A673 (cell line): ENCODE measurements at regions not wholly inside any gene's neighbourhood (a gene's known extent, or its start where the extent isn't known, plus 50 kb on each side); places are given as distances from the start of the nearest gene placed in this dataset.
"Not testable (repeated sequence)": the region's sequence is repeated elsewhere in the genome, so short reads cannot be mapped to it uniquely, and the experiment has no call there.

ENCODE experiments used
- BruUV-seq: library from RNA; stranded (reverse); fragments of 400-500 nt; replicated peaks from 2 replicates; lab custom pipeline; 2021; lab: Mats Ljungman, UMichigan
- CTCF ChIA-PET: fragments of 300-600 bp; sonication (Branson Sonifier 250); formaldehyde crosslinking; loops from one replicate; lab custom pipeline; 2022; ENCODE audit warnings: antibody characterized with exemption; lab: Charles Lee
- POLR2A ChIA-PET: fragments of 300-600 bp; sonication (Branson Sonifier 250); formaldehyde crosslinking; loops from one replicate; lab custom pipeline; 2022; ENCODE audit warnings: antibody characterized with exemption; ENCODE audit not compliant: low non-redundant PET; lab: Charles Lee
- DNase-seq: peaks from one replicate; pipeline ENCODE4 v3.0.0-alpha.2; 2015; ENCODE audit warnings: low spot score
- H3K27ac ChIP-seq: fragments of 200-600 bp; sonication (generic); 2 replicates; pipeline ENCODE4 v1.5.1; 2016; ENCODE audit warnings: mixed run types, low read depth, mild to moderate bottlenecking, mixed read lengths, antibody characterized with exemption, low read length; ENCODE audit not compliant: poor library complexity, severe bottlenecking
- H3K27me3 ChIP-seq: fragments of 200-600 bp; sonication (generic); replicated peaks from 2 replicates; pipeline ENCODE4 v1.6.1; 2017; ENCODE audit warnings: mixed run types, low read depth, mild to moderate bottlenecking, mixed read lengths, antibody characterized with exemption, low read length; ENCODE audit not compliant: insufficient read depth, poor library complexity
- H3K36me3 ChIP-seq: fragments of 200-600 bp; sonication (generic); 2 replicates; pipeline ENCODE4 v1.6.1; 2016; ENCODE audit warnings: mixed run types, mild to moderate bottlenecking, mixed read lengths, antibody characterized with exemption, low read length; ENCODE audit not compliant: insufficient read depth, poor library complexity, severe bottlenecking
- H3K4me1 ChIP-seq: fragments of 200-600 bp; sonication (generic); 2 replicates; pipeline ENCODE4 v1.6.1; 2017; ENCODE audit warnings: mixed run types, mild to moderate bottlenecking, mixed read lengths, antibody characterized with exemption, low read length; ENCODE audit not compliant: insufficient read depth, poor library complexity, severe bottlenecking
- H3K4me3 ChIP-seq: fragments of 200-600 bp; sonication (generic); 2 replicates; pipeline ENCODE4 v1.5.1; 2016; ENCODE audit warnings: low read depth, mixed run types, mild to moderate bottlenecking, mixed read lengths, low read length; ENCODE audit not compliant: poor library complexity, severe bottlenecking
- H3K9me3 ChIP-seq: fragments of 200-600 bp; sonication (generic); 2 replicates; pipeline ENCODE4 v1.6.1; 2016; ENCODE audit warnings: mixed run types, low read depth, mild to moderate bottlenecking, mixed read lengths, antibody characterized with exemption, low read length; ENCODE audit not compliant: poor library complexity, severe bottlenecking
- CTCF ChIP-seq: fragments of 300-800, 200-600 bp; sonication (generic); conservative IDR thresholded peaks from 2 replicates; pipeline ENCODE4 v1.5.1; 2017; ENCODE audit warnings: low read depth, mild to moderate bottlenecking, antibody characterized with exemption, low read length, moderate library complexity, mixed read lengths
- EZH2 ChIP-seq: fragments of 200-600 bp; sonication (generic); IDR thresholded peaks from 2 replicates; pipeline ENCODE4 v1.6.1; 2017; ENCODE audit warnings: borderline replicate concordance, low read depth, mild to moderate bottlenecking, mixed read lengths, antibody characterized with exemption, low read length; ENCODE audit not compliant: poor library complexity, severe bottlenecking
- intact Hi-C: fragments of 100-400 bp; cut with micrococcal nuclease; formaldehyde crosslinking; loops from one replicate; pipeline ENCODE4 v1.10.0; 2022; ENCODE audit not compliant: unreplicated experiment

GRCh38 chr13:60836821-60837220 lies 439.8 kb downstream of the TDRD3 start:
- Histone ChIP-seq H3K27ac (no peak overlapping the region), H3K36me3 (no peaks in the 10 kb centered on the region), H3K27me3 (no peaks in the 10 kb centered on the region), H3K4me1 (no peaks in the 10 kb centered on the region), H3K9me3 (no peaks in the 10 kb centered on the region), H3K4me3 (no peak overlapping the region)
- ChIA-PET CTCF (no interaction called here), POLR2A (no interaction called here)
- intact Hi-C loops: no loop called here
- TF ChIP-seq EZH2 (no peak), CTCF (no peak)
- no peak for DNase-seq
- no TSS peak for BruUV-seq

DNA sequence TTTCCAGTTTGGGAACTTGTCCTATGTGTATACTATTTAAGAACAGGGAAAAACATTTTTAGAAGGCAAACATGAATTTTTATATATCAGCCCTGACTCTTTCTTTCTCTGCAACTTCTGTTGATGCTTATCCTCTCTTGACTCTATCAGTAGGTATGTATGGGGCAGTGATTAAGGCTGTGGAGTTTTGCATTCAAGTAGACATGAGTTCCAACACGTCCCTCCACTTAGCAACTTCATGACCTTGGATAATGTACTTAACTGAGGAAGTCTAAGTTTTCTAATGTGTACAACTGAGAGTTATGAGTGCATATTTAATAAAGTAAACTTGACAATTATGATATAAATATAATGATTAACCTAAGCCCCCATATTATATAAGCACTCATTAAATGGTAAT lies 414.6 kb downstream of the TDRD3 start:
- ChIA-PET CTCF (no interaction called here), POLR2A (no interaction called here)
- TF ChIP-seq CTCF (no peak), EZH2 (no peak)
- Histone ChIP-seq H3K4me3 (no peak overlapping the region), H3K9me3 (no peaks in the 10 kb centered on the region), H3K36me3 (no peaks in the 10 kb centered on the region), H3K27me3 (no peaks in the 10 kb centered on the region), H3K4me1 (no peaks in the 10 kb centered on the region), H3K27ac (no peak overlapping the region)
- BruUV-seq: no TSS peak
- DNase-seq: no peak
- intact Hi-C loops: no loop called here

DNA sequence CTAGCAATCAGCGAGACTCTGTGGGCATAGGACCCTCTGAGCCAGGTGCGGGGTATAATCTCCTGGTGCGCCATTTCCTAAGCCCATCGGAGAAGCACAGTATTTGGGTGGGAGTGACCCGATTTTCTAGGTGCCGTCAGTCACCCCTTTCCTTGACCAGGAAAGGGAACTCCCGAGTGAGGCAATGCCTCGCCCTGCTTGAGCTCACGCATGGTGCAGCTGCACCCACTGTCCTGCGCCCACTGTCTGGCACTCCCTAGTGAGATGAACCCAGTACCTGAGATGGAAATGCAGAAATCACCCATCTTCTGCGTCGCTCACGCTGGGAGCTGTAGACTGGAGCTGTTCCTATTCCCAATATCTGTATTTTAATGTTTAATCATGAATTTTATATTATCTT lies 408.6 kb downstream of the TDRD3 start:
- H3K27me3 ChIP-seq, H3K9me3 ChIP-seq, H3K4me1 ChIP-seq, CTCF ChIA-PET, BruUV-seq, H3K36me3 ChIP-seq, H3K27ac ChIP-seq, H3K4me3 ChIP-seq, POLR2A ChIA-PET, DNase-seq, intact Hi-C loops: not testable (repeated sequence)

GRCh38 chr13:60798503-60798902 lies 401.5 kb downstream of the TDRD3 start:
- Histone ChIP-seq H3K36me3 (no peaks in the 10 kb centered on the region), H3K4me3 (no peak overlapping the region), H3K4me1 (no peaks in the 10 kb centered on the region), H3K27me3 (no peaks in the 10 kb centered on the region), H3K9me3 (no peaks in the 10 kb centered on the region), H3K27ac (no peak overlapping the region)
- DNase-seq: no peak
- no peak for TF ChIP-seq CTCF
- TF ChIP-seq EZH2: no peak
- no TSS peak for BruUV-seq
- ChIA-PET CTCF (no interaction called here), POLR2A (no interaction called here)
- intact Hi-C loops: no loop called here
